ENCODE measurements at regions not wholly inside any gene's neighbourhood (a gene's known extent, or its start where the extent isn't known, plus 50 kb on each side); places are given as distances from the start of the nearest gene placed in this dataset.
A peak's percentile ranks its signal among the peaks of the same experiment; 100 is the strongest.

GRCh38 chr10:62634576-62634975 is 169.9 kb upstream of the ADO start:
- DNase-seq, result no peak

DNA sequence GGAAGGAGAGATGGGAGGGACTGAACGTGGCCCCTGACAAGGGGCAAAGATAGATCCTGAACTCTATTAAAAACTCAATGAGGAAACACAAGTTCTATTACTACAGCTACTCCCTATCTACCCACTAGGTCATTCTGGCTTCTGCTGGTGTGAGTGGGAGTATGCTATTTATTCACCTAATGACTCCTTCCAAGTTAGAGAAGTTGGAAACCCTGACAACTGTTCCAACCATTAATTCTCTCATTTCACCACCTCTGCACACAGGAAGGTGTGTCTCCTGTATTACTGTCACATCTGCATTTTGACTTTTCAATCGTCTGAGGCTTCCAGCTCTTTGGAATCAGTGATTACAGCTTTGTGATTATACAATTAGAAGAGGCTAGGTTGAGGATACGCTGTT is 169.4 kb upstream of the ADO start:
- DNase-seq, result no peak

DNA sequence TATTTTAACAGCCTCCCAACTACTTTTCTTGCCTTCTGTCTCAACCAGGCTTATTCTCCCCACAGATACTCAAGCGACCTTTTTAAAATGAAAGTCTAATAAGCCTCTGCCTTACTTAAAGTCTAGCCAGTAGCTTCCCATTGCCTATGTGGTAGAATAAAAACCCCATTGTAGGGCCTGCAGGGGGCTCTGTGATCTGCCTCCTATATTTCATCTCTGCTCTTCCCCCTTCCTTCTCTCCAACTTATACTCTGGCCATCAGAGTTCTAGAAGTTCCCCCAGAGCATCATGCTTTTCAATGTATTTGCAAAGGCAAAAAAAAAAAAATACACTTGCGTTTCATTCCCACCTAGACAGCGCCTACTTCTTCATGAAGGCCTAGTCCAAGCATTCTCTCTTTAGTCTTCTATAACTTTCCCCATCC is 167.7 kb upstream of the ADO start:
- DNase-seq, result no peak

DNA sequence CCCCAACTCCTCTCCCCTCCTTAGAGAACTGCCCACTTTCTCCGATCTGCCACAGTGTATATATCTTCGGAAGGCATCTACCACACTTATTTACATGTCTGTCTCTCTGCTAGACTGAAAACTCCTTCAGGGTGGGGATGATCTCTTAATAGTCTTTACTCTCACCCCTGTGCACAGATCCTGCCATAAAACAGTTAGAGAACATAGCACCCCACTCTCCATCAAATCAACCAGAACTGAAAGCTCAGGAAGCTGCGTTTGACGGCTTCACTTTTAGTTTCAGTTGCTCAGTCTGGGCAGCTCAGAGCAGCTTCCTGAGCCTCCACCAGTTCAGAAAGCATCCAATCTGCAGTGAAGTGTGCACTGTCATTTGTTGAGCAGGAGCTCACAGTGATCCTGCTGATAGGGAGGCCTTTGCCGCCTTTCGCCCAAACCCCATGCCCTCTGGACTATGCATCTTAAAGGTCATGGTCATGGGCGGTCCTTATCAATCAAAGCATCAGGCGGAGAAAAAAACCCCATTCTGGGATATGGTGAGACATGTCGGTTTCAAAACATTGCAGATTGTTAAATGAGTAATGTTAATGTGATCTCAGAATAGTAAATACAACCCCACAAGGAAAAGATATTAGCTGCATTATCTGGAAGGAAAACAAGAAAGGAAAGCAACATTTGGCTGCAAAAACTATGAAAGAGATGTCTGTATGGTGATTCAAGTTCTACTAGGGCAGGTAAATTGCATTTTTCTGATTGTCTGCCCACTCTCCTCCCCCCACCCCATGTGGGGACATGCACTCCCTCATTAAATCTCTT is 167.1 kb upstream of the ADO start:
- DNase-seq, result peak; percentile 29

DNA sequence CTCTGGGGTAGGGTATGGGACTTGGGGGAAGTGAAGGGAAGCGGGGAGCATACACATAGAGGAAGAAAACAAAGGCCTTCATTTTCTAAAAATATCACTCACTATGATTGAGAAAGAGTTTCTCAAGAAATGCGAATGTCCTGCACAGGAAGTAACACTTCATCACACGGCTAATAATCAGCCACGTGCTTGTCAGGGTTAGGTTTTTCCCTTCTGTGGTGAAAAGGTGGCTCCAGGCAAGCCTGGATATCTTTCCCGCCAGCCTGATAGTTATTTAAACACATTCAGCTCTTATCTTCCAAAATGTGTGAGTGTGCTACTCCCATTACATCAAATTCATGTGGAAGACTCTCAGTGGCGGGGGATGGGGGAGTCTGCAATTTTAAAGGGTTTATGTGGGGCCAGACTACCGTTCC is 166.4 kb upstream of the ADO start:
- no peak for DNase-seq

DNA sequence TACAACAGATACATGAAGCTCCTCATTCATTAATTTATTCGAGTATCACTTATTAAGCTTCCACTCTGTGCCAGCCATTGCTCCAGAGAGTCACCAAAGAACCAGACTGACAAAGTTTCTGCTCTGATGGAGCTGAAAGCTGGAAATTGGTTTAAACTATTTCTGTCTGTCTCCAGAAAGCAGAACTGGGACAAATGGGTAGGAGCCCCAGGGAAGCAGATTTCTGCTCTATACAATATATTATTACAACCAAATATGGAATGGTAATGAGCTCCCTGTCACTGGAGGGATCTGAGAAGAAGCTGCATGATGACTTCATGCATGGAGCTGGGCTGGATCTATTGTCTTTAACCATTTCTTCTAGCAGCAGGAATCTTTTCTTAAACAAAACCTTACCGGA is 165.4 kb upstream of the ADO start:
- no peak for DNase-seq

DNA sequence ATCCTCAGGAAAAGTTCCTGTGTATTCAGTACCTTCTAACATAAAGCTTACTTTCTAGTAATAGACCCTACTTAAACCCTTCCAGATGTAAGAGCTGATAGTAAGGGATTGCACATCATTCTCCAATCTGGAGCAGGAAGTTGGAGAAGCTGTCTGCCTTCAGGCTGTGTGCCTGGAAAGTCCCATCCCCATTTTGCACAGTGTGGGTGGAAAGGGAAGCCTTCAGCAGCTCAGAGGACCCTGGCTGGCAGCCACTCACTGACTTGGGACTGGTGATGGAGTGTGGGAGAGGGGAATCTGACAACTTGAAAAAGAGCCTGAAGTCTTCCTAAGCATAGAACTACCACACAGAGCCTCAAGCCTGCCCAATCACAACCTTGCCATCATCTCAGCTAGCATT is 164.1 kb upstream of the ADO start:
- DNase-seq, result no peak

DNA sequence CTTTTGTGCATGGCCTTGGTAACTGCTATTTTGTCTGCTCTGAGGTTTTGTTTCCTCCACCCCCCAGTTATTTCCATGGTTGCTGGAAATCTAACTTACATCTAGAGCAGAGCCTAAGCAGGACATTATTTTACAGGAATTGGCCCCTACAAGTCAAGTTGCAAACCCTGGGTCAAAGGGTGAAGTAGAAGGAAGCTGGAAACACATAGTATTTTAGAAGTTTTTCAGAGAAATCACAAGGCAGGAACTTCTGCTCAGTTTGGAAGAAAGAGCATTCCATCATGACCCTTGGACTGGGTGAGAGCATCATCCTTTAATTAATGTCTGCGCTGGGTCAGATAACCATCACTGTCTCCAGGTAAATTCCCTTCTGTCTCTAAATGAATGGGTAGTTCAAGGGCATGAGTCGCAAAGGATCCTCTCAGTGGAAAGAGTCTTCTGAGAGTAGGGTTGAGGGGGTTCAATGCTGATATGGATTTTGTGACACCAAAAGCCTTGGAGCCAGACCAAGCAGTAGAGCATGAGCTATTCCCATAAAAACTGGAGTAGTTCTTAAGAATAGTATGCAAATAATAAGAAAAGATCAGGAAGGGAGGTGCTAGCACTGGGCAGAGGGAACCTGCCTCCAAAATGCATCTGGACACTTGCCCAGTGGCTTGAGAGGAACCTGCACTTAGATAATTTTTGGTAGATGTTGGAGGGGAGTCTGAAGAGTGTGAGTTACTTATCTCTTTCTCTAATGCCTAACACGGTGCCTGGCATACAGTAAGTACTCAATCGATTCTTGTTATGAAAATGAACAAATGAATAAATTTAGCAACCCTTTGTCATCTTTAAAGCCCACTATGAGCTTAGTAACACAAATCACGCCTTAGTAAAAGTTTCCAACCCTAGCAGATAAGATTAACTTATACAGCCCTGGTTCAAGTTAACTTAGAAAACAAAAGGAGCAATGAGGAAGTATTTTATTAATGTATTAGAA is 160.6 kb upstream of the ADO start:
- DNase-seq, result no peak

GRCh38 chr10:62647375-62648092 is 157.0 kb upstream of the ADO start:
- DNase-seq, result no peak

DNA sequence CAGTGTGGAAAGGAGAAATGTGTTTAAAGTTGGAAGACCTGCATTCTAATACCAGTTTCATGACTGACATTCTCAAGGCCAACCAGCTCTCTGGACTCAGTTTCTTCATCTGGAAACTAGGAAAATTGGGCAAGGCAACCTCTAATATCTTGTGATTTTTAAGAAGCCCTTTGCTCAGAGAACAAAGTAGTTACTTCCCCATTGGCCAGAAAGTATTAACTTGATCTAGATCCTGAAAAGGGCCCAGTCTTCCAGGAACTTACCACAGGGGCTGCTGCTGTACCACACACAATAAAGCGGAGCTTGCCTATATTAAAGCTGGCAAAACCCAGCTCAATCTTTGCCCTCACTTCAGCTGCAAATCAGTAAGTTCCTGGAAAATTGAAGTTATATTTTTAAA is 155.6 kb upstream of the ADO start:
- DNase-seq, result no peak

DNA sequence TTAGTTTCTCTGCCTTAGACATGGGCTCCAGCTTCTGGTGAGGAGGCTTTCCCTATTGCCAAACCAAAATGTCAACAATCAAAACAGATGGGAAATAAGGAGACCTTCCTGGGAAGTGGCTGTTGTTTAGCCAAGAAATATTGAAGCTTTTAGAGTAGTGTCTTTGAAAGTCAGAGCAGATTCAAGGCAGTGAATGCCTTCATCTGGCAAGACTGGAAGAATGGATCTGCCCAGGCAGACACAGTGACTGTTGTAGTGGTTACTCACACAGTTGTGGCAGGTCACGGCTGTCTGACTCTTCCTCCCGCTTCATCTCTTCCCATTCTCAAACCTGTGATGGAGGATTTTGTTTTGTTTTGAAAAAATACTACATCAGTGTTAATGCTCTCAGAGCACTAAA is 154.1 kb upstream of the ADO start:
- no peak for DNase-seq

GRCh38 chr10:62651341-62651740 is 153.2 kb upstream of the ADO start:
- DNase-seq, result no peak

GRCh38 chr10:62652114-62652513 is 152.4 kb upstream of the ADO start:
- no peak for DNase-seq

DNA sequence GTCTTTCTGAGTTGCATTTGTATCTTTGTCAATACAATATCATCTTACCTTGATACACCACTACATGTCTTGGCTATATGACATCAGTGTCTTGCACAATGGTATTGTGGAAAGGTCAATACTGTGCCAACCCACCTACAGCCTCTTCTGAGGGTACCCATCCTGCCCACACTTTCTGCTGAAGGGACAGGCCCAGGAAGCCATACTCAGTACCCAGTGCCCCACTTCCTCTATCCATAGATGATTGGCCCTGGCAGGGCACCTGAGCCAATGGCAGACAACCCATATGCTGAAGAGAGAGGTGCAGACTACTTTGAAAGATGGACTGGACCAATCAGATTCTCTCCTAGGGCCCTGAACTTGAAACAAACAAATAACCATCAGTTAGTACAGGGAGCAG is 152.0 kb upstream of the ADO start:
- DNase-seq, result no peak

DNA sequence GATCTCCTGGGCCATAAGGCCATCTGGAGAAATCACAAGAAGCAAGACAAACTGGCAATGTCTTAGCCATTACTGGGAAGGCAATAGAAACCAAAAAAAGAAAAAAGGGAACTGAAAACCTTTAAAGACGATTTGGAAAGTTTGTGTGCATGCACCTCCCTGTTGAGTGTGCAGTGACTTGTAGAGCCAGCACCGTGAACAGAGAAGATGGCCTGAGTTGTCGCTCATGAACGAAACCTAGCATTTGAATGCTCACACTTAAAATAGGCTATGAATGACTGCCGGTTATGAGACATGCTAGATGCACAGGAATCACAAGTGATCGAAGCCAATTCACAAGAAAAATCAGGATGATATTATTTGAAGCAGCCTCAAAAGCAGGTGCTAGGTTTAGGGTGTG is 151.3 kb upstream of the ADO start:
- no peak for DNase-seq

- no peak for DNase-seq
Measured at GRCh38 chr10:62654966-62655336, 149.6 kb upstream of the ADO start.

GRCh38 chr10:62655337-62655994 is 149.1 kb upstream of the ADO start:
- DNase-seq, result no peak

DNA sequence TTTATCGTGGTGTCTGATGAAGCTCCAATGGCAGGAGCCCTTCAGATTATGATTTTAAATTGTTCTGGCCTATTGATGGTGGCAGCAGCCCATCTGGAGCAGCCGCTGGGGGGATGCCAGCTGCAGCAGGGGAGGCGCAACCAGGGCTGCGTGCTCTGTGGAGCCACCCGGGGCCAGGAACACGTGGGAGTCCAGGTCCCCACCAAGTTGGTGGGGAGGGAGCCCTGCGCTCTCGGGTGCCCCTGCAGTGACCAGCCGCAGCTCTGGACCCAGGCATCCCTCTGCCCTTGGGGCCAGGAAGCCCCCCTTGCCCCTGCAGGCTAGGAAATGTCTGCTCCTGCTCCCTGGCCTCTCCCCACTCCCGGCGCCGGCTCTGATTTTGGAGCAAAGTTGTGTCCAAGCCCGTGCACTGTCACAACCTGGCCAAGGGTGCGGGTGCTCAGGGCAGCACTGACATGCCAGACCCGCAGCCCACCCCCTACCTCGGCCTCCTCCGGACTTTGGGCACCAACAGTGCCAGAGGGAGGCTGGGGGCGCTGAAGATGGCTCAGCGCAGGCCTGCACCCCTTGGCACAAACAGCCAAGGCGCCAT is 147.2 kb upstream of the ADO start:
- DNase-seq, result no peak

DNA sequence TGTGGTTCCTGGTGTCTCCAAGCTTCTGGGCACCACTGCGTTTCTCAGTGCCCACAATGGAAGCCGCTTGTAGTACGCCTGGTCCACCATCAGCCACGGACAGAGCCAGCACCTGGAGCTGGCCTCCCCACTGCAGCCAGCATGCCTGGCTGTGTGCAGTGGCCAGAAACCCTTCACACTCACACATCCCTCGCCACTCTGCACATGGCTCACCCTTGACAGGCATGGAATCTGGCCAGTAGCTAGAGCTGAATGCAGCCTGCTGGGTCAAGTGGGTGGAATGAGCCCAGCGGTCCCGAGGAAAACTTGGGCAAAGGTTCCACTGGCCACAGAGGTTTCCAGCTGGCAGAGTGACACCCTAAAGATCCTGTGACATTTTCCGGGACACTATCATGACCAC is 146.0 kb upstream of the ADO start:
- no peak for DNase-seq

DNA sequence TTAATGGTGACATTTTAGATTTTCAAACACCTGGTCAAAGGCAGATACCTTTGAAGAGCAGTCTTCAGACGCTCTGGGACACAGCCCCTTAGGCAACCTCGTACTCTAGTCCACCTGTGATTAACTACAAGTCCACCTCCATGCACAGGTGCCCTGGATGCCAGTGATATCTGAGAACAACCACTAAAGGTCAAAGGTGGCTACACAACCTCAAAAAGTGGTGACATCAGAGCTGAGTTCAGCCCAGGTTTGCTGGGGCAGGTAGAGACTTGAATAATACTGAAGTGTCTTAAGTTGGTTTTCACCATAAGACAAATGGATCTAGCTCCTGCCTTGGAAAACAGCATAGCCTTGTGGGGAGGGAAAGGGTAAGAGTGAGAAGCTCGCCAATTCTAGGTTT is 143.4 kb upstream of the ADO start:
- DNase-seq, result no peak

DNA sequence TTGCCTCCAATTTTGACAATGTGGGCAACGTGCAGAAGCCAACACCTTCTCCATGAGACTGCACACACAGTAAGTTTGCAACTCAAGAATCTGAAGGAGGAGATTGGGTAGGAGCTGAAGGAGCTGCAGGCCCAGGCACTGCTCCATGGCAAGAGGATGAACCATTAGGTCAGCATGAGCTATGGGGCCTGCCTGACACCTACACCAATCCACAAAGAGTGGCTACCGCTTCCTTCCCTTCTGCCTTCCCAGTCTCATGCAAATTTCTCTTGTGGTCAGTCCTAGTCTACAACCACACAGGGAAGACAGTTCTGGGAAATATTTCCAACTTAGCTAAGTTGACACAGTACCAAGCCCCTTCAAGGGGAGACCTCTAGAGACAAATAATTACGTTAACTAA is 142.0 kb upstream of the ADO start:
- DNase-seq, result no peak

DNA sequence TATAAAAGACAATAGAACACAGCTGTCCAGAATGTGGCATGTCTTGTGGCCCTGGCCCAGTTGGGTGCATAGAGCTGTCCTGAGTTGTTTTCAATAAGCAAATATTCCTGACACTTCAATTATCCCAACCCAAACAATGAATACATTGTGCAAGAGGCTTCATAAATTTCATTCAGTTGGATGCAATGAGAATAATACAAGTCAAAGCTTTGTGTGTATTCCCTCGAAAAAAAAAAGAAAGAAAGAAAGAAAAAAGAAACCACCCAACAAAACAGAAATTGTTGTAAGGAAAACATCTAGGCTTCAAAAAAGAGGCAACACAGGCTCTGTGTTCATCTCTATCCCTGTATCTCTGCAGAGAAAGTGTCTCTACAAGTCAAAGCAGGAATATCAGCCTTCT is 138.7 kb upstream of the ADO start:
- no peak for DNase-seq

GRCh38 chr10:62666275-62666674 is 138.2 kb upstream of the ADO start:
- DNase-seq, result no peak

Data from GDM1 (cell line).